GM13977 (cell line): ENCODE measurements at regions not wholly inside any gene's neighbourhood (a gene's known extent, or its start where the extent isn't known, plus 50 kb on each side); places are given as distances from the start of the nearest gene placed in this dataset.

ENCODE experiments used
- DNase-seq: peaks from one replicate; pipeline ENCODE4 v3.0.0; 2012; ENCODE audit warnings: low spot score
- in situ Hi-C: fragments of 300-500 bp; cut with MboI; formaldehyde crosslinking; loops from one replicate; pipeline ENCODE4 v1.12.0; 2022; ENCODE audit warnings: low sequenced_read_pairs, low pct_unique_long_range_greater_than_20kb, mixed read lengths, inconsistent platforms; ENCODE audit not compliant: unreplicated experiment
- TF ChIP-seq, protein P1 (sequence below): IDR thresholded peaks from 2 replicates; pipeline ENCODE4 v1.5.1; 2012; ENCODE audit warnings: mild to moderate bottlenecking, control low read depth; ENCODE audit not compliant: insufficient read depth; ENCODE audit errors: extremely low read depth, missing control alignments

- TF ChIP-seq, protein P1, sequence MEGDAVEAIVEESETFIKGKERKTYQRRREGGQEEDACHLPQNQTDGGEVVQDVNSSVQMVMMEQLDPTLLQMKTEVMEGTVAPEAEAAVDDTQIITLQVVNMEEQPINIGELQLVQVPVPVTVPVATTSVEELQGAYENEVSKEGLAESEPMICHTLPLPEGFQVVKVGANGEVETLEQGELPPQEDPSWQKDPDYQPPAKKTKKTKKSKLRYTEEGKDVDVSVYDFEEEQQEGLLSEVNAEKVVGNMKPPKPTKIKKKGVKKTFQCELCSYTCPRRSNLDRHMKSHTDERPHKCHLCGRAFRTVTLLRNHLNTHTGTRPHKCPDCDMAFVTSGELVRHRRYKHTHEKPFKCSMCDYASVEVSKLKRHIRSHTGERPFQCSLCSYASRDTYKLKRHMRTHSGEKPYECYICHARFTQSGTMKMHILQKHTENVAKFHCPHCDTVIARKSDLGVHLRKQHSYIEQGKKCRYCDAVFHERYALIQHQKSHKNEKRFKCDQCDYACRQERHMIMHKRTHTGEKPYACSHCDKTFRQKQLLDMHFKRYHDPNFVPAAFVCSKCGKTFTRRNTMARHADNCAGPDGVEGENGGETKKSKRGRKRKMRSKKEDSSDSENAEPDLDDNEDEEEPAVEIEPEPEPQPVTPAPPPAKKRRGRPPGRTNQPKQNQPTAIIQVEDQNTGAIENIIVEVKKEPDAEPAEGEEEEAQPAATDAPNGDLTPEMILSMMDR, result no peak
- no peak for DNase-seq
These were observed 97.3 kb upstream of the SFMBT2 start for GRCh38 chr10:7507887-7508726.

DNA sequence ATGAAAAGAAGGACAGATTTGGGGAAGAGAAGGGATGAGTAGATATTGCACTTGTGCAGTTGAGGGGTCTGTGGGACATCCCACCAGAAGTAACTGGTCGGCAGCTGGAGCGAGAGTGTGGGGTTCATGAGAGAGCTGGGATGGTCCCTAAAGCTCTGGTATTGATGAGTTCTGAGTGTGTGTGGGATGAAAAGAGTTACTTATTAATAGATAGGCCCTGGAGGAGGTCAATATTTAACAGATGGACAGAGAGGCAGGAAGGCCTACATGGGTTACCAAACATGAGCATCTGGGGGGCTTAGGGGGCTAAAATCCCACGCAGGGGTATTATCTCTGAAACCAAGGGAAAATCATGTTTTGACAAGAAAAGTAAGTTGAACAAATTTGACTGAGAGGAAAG is 95.7 kb upstream of the SFMBT2 start:
- TF ChIP-seq, protein P1, result no peak
- in situ Hi-C loops, result no loop called here
- no peak for DNase-seq

More at GRCh38 chr10:7507887-7508726, 97.3 kb upstream of the SFMBT2 start:
- in situ Hi-C loops, result no loop called here

DNA sequence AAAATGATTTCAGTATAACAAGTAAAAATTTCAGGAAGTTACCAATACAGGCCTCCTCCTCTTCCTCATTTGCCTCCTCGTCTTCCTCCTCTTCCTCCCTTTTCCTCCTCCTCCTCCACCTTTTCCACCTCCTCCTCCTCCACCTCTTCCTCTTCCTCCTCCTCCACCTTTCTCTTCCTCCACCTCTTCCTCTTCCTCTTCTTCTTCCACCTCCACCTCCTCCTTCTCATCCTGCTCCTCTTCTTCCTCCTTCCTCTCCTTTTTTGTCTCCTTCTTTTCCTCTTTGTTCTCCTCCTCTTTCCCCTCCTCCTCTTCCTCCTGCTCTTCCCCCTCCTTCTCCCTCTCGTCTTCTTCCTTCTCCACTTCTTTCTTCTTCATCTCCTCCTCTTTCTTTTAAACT is 94.4 kb upstream of the SFMBT2 start:
- in situ Hi-C loops, result no loop called here
- no peak for DNase-seq
- TF ChIP-seq, protein P1, result no peak

DNA sequence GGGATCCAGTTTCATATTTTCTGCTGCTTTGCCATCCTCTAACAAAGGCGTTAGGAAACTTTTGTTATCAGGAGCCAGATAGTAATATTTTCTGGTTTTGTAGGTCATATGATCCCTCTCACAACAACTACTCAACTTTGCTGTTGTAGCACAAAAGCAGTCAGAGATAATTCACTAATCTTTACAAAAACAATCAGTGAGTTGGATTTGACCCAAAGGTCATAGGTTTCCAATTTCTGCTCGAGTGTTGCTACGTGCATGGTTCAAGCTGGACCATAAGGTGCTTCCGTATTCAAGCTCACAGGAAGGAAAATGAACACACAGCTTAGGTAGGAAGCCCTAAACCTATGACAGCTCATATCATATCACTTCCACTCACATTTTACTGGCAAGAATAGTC is 92.4 kb upstream of the SFMBT2 start:
- TF ChIP-seq, protein P1, result no peak
- DNase-seq, result no peak
- in situ Hi-C loops, result no loop called here

- DNase-seq, result no peak
- TF ChIP-seq, protein P1, result no peak
- in situ Hi-C loops, result no loop called here
These were observed 90.3 kb upstream of the SFMBT2 start for GRCh38 chr10:7501157-7501556.

DNA sequence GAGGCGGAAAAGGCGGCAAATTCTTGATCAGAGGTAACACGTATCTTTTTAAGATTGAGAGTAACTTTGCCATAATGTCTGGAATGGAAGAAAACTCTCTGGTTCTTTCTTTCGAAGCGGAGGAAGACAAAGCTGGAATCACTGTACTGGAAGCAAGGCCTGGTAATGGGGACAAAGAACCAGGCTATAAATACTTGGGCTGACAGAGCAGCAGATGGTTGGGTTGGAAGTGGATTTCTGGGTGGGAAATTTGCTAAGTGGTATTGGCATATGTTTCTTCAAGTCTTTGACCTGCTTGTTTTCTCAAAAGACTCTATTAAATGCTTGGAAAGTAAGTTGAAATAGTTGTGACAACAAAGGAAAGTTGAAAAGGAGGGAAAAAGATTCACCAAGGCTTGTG is 87.3 kb upstream of the SFMBT2 start:
- no peak for DNase-seq
- in situ Hi-C loops, result no loop called here
- TF ChIP-seq, protein P1, result no peak
